ENCODE measurements at regions not wholly inside any gene's neighbourhood (a gene's known extent, or its start where the extent isn't known, plus 50 kb on each side); places are given as distances from the start of the nearest gene placed in this dataset.

DNA sequence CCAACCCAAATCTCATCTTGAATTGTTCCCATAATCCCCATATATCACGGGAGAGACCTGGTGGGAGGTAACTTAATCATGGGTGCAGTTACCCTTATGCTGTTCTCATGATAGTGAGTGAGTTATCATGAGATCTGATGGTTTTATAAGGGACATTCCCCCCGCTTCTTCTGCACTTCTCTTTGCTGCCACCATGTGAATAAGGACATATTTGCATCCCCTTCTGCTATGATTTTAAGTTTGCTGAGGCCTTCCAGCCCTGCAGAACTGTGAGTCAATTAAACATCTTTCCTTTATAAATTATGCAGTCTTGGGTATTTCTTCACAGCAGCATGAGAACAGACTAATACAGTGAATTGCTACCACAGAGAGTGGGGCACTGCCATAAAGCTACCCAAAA lies 179.1 kb downstream of the LRIG3 start:
- no peak for TF ChIP-seq POU2F2 (IDR thresholded peaks at IDR 0.05; ENCODE audit: low read depth, low read length)
- TF ChIP-seq POLR2AphosphoS5 (IDR thresholded peaks at IDR 0.05; ENCODE audit: low read depth, low read length) = no peak
- no peak for TF ChIP-seq POLR2A (IDR thresholded peaks at IDR 0.05; ENCODE audit: low read depth, low read length)
